HL-60 (cell line): ENCODE measurements at regions not wholly inside any gene's neighbourhood (a gene's known extent, or its start where the extent isn't known, plus 50 kb on each side); places are given as distances from the start of the nearest gene placed in this dataset.

ENCODE experiments used
- POLR2AphosphoS5 ChIP-seq: IDR thresholded peaks from 2 replicates; pipeline ENCODE4 v1.6.1; 2012; ENCODE audit warnings: low read depth
- TF ChIP-seq, protein P1 (sequence below): IDR thresholded peaks from one replicate; pipeline ENCODE4 v1.5.1; 2011; ENCODE audit warnings: low read length, control low read depth, inconsistent platforms; ENCODE audit not compliant: insufficient read depth
- TF ChIP-seq, protein P2 (sequence below): IDR thresholded peaks from 2 replicates; pipeline ENCODE4 v1.6.1; 2012; ENCODE audit warnings: low read depth; ENCODE audit not compliant: insufficient replicate concordance

GRCh38 chr4:3657902-3658529 lies 108.2 kb upstream of the ADRA2C start:
- TF ChIP-seq, protein P1, sequence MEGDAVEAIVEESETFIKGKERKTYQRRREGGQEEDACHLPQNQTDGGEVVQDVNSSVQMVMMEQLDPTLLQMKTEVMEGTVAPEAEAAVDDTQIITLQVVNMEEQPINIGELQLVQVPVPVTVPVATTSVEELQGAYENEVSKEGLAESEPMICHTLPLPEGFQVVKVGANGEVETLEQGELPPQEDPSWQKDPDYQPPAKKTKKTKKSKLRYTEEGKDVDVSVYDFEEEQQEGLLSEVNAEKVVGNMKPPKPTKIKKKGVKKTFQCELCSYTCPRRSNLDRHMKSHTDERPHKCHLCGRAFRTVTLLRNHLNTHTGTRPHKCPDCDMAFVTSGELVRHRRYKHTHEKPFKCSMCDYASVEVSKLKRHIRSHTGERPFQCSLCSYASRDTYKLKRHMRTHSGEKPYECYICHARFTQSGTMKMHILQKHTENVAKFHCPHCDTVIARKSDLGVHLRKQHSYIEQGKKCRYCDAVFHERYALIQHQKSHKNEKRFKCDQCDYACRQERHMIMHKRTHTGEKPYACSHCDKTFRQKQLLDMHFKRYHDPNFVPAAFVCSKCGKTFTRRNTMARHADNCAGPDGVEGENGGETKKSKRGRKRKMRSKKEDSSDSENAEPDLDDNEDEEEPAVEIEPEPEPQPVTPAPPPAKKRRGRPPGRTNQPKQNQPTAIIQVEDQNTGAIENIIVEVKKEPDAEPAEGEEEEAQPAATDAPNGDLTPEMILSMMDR, result no peak
- TF ChIP-seq POLR2AphosphoS5, result no peak
- TF ChIP-seq, protein P2, sequence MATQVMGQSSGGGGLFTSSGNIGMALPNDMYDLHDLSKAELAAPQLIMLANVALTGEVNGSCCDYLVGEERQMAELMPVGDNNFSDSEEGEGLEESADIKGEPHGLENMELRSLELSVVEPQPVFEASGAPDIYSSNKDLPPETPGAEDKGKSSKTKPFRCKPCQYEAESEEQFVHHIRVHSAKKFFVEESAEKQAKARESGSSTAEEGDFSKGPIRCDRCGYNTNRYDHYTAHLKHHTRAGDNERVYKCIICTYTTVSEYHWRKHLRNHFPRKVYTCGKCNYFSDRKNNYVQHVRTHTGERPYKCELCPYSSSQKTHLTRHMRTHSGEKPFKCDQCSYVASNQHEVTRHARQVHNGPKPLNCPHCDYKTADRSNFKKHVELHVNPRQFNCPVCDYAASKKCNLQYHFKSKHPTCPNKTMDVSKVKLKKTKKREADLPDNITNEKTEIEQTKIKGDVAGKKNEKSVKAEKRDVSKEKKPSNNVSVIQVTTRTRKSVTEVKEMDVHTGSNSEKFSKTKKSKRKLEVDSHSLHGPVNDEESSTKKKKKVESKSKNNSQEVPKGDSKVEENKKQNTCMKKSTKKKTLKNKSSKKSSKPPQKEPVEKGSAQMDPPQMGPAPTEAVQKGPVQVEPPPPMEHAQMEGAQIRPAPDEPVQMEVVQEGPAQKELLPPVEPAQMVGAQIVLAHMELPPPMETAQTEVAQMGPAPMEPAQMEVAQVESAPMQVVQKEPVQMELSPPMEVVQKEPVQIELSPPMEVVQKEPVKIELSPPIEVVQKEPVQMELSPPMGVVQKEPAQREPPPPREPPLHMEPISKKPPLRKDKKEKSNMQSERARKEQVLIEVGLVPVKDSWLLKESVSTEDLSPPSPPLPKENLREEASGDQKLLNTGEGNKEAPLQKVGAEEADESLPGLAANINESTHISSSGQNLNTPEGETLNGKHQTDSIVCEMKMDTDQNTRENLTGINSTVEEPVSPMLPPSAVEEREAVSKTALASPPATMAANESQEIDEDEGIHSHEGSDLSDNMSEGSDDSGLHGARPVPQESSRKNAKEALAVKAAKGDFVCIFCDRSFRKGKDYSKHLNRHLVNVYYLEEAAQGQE, result no peak
